ENCODE measurements at regions not wholly inside any gene's neighbourhood (a gene's known extent, or its start where the extent isn't known, plus 50 kb on each side); places are given as distances from the start of the nearest gene placed in this dataset.

DNA sequence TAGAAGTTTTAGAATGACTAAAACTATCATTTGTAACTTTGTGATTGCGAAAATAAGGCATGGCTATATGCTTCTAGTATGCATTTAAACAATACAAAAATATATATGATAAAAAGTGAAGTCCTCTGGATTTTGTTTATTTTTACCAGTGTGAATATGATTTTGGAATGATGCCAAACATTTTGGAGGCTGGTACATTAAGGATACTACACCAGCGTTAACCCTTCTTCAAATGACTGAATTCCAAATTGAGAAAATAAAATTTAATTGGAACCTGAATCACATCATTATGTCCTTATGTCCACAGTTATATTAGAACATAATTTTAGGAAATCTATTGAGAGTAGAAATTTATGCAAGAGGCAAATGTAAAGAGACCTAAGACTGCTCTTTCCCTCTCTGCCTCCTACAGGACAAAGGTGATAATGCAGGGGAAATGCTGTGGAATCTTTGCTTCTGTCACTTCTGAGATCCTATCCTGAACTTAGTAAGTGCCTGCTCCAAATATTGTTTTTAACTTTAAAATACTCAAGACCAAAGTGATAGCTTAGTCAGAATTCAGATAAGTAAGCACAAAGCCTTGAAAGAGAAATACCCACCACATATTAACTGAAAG is 121.1 kb upstream of the NANOGP8 start:
- TF ChIP-seq, protein P1, sequence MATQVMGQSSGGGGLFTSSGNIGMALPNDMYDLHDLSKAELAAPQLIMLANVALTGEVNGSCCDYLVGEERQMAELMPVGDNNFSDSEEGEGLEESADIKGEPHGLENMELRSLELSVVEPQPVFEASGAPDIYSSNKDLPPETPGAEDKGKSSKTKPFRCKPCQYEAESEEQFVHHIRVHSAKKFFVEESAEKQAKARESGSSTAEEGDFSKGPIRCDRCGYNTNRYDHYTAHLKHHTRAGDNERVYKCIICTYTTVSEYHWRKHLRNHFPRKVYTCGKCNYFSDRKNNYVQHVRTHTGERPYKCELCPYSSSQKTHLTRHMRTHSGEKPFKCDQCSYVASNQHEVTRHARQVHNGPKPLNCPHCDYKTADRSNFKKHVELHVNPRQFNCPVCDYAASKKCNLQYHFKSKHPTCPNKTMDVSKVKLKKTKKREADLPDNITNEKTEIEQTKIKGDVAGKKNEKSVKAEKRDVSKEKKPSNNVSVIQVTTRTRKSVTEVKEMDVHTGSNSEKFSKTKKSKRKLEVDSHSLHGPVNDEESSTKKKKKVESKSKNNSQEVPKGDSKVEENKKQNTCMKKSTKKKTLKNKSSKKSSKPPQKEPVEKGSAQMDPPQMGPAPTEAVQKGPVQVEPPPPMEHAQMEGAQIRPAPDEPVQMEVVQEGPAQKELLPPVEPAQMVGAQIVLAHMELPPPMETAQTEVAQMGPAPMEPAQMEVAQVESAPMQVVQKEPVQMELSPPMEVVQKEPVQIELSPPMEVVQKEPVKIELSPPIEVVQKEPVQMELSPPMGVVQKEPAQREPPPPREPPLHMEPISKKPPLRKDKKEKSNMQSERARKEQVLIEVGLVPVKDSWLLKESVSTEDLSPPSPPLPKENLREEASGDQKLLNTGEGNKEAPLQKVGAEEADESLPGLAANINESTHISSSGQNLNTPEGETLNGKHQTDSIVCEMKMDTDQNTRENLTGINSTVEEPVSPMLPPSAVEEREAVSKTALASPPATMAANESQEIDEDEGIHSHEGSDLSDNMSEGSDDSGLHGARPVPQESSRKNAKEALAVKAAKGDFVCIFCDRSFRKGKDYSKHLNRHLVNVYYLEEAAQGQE (IDR thresholded peaks at IDR 0.05; ENCODE audit: borderline replicate concordance): no peak
- TF ChIP-seq, protein P2, sequence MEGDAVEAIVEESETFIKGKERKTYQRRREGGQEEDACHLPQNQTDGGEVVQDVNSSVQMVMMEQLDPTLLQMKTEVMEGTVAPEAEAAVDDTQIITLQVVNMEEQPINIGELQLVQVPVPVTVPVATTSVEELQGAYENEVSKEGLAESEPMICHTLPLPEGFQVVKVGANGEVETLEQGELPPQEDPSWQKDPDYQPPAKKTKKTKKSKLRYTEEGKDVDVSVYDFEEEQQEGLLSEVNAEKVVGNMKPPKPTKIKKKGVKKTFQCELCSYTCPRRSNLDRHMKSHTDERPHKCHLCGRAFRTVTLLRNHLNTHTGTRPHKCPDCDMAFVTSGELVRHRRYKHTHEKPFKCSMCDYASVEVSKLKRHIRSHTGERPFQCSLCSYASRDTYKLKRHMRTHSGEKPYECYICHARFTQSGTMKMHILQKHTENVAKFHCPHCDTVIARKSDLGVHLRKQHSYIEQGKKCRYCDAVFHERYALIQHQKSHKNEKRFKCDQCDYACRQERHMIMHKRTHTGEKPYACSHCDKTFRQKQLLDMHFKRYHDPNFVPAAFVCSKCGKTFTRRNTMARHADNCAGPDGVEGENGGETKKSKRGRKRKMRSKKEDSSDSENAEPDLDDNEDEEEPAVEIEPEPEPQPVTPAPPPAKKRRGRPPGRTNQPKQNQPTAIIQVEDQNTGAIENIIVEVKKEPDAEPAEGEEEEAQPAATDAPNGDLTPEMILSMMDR (IDR thresholded peaks at IDR 0.05; ENCODE audit: poor library complexity, severe bottlenecking): no peak

Data from neural cell (in vitro differentiated cells).